G401 (cell line): ENCODE measurements at regions not wholly inside any gene's neighbourhood (a gene's known extent, or its start where the extent isn't known, plus 50 kb on each side); places are given as distances from the start of the nearest gene placed in this dataset.
"Not testable (repeated sequence)": the region's sequence is repeated elsewhere in the genome, so short reads cannot be mapped to it uniquely, and the experiment has no call there.

Experiments used
- DNase-seq: peaks from one replicate; pipeline ENCODE4 v3.0.0-alpha.2; 2015; ENCODE audit warnings: low spot score
- in situ Hi-C: cut with HindIII; loops from 2 replicates; pipeline ENCODE4 v1.10.0; 2016; ENCODE audit warnings: low sequenced_read_pairs, mixed read lengths

DNA sequence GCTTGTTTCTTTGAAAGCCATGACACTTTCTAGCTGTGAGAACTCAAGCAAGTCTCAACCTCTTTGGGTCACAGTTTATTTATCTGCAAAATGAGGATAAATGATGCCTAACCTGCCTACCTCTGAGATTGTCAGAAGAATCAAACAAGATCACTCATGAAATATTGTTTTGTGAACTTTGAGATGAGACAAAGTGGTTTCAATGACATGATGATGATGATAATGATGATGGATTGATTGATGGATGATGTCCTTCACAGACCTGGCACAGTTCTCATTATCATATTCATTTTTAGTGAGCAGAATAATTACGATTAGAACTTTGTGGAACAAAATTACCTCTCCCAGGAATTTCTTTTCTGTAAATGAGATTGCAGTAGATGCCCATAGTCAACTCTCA is 129.2 kb downstream of the HHIPL2 start:
- in situ Hi-C loops: no loop called here

DNA sequence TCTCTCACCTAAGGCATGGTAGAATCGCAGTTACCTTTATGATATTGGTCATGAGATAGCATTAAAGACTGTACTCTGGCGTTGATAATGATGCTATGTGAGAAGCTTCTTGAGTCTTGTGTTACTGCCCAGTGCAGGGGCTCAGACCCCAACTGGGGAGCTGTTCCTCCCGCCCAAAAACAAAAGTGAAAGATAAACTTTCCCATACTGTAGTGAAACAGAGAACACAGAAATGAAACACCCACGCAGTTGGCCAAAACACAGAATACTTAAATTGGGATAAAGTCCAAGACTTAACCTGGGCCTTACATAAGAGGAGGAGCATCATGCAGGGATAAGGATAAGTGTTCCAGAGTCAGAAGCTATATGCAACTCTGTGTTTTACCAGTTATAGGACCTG is 130.6 kb downstream of the HHIPL2 start:
- no peak for DNase-seq
- in situ Hi-C loops: no loop called here

More for the DNA sequence above, 129.2 kb downstream of the HHIPL2 start:
- no peak for DNase-seq

DNA sequence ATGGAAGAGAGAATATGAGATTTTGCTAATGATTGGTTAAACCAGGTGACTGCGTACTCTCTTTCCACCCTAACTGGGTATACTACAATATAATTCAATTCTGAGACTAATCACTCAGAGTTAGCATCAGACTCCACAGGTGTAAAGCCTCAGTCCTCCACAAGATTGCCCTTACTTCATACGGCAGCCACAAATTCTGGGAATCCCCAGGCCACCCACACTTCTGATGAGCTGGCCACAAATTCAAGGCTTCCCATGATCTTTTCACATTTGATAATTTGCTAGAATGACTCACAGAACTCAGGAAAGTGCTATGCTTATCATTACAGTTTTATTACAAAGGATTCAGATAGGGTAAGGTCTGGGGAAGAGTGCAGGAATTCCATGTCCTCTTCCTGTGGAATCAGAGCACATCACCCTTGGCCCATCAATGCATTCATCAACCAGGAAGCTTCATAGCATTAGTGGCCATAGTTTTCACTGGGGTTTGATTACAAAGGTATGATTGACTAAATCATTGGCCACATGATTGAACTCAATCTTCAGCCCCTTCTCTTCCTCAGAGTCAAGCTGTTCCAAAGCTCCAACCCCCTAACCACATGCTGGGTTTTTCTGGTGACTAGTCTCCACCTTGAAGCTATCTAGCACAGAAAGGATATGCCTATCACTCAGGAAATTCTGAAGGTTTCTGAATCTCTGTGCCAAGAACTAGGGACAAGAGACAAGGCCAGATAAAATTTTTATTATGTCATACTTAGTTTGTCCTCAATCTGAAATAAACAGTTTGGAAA is 131.7 kb downstream of the HHIPL2 start:
- in situ Hi-C loops: no loop called here
- no peak for DNase-seq

DNA sequence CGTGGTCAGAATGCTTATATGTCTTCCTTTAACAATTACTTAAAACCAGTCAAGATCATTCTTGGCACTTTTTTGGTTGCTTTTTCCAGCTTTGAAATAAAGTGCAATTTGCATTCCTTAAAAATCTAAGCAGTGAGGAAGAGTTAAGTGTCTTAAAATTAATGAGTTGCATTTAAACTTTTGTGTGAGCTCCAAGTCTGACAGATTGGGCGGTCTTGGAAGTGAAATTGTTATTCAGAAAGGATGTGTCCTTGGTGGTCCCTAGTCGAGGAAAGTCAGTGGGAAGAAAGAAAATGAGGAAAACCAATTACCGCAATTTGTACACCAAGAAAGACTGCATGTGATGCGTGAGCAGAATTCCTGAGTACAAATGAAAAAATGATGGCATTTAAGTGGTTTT is 132.5 kb downstream of the HHIPL2 start:
- in situ Hi-C loops: no loop called here

DNA sequence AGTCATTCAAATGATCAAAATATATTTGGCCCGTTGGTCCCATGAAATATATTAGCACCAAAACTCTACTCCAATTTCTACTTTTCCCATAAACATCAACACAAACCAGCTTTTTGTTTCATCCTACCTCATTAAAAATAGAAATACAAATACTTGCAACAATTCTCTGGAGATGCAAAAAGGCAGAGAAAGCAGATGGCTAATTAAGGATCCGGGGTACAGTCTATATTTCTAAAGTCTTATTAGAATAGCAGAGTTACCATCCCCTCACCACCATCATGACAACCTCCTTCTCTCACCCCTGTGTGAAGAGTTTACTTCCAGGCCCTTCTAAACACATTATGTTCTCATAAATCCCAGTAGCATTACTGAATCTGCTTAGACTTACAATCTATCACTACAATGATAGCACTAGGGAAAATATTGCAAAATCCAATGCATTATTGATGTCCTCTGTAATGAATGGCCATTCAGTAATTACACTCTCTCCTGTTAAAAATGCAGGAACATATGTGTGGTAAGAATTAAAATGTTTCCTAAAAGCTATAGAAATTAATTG is 133.8 kb downstream of the HHIPL2 start:
- no peak for DNase-seq
- in situ Hi-C loops: no loop called here

More for the DNA sequence above, 132.5 kb downstream of the HHIPL2 start:
- DNase-seq: no peak

DNA sequence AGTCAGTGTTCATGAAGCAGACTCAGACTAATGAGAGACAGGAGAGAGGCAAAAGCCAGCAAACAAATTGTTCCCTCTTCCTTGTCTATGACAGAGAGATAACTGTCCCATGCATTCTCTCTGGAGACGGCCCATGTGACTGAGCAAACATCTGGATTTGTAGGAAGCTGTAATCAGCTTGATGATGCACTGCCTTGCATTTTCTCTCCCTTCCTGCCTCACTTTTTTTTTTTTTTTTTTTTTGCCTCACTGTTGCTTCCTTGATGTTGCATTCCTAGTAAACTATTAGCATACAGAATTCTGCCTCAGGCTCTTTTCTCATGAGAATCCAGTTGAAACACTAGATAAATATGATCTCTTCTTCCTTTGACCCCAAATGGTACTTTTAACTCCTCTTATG is 134.5 kb downstream of the HHIPL2 start:
- in situ Hi-C loops: no loop called here
- no peak for DNase-seq

DNA sequence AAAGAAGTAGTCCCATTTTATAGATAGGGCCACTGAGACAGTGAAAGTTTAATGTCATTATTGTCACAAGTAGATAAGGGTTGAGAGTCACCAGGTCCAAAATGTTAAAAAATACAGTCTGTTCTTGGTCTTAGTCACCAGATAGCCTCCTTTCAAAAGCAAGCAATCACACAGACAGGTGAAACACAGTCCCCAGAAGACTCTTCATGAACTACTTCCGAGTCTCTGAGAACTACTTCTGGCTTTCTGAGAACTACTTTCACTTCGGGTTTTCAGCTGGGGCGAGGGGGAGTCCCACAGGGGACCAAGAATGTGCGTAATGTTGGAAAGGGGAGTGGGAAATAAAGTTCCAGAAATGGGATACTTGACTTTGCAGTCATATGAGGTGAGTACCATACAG is 143.2 kb downstream of the HHIPL2 start:
- no peak for DNase-seq
- in situ Hi-C loops: no loop called here

DNA sequence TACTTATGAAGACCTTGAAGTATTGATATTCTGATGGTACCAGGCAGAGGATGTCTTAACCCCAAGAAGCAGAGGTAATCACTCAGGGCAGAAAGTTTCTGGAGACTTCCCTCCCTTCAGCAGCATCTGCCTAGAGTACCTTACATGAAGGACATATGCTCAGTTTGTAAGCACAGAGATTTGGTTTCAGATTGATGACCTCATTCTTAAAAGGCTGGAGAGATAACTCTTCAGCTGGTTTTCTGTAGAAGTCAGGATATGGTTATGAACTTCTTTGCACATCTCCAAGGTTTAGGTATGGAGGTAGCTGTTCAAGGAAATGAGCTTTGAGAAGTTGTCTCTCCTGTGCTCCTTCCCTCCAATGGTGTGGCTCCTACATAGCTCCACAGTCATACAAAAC is 148.7 kb downstream of the HHIPL2 start:
- in situ Hi-C loops: no loop called here
- DNase-seq: no peak

DNA sequence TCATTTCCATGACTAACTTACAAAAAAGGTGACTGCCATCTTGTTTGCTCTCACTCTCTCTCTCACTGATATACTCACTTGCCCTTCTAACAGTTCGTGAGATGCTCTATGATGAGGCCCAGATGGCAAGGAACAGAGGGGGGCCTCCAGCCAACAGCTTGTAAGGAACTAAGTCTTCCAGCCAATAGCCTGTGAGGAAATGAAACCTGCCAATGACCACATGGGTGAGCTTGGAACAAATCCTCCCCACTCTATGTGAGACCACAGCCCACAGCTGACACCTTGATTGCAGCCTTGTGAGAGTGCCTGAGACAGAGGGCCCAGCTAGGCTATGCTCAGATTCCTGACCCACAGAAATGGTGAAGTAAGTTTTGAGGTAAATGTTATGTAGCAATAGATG is 153.7 kb downstream of the HHIPL2 start:
- in situ Hi-C loops: no loop called here
- peak; percentile 59 for DNase-seq

DNA sequence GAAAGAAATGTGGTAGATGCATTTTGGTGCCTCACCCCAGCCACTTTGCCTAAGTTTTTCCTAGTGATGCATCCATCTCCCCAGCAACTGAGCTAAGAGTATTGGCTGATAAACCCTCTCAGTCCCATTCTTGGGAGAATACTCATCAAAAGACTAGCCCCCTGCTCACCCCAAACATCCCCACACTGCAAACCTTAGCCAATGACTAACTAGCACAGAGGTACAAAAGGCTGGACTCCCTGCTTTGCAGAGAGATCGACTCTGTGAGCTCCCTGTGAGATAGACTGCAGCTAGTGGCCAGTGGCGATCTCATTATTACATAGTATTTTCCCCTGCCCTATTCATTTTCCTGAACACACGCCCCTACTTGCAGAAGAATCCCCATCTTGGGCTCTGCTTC is 155.3 kb downstream of the HHIPL2 start:
- DNase-seq: no peak
- in situ Hi-C loops: no loop called here

DNA sequence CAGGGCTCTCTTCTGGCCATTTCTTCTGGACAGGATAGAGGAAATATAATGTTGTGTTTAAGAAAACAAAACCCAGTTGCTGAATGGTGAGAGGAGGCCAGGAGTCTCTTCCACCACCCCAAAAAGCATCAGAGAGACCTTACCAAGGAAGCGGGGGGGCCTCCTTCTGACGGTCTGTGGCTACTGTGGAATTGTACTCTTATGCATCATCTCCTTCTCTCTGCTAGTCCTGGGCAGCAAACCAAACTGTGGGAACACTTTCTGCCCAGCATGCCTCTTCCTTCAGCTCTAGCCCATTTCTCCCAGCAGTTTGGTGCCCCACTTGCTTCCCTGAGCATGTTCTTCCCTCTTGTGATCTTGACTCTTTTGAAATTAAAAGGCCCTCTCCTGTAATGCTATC is 157.7 kb downstream of the HHIPL2 start:
- DNase-seq: no peak
- in situ Hi-C loops: no loop called here

DNA sequence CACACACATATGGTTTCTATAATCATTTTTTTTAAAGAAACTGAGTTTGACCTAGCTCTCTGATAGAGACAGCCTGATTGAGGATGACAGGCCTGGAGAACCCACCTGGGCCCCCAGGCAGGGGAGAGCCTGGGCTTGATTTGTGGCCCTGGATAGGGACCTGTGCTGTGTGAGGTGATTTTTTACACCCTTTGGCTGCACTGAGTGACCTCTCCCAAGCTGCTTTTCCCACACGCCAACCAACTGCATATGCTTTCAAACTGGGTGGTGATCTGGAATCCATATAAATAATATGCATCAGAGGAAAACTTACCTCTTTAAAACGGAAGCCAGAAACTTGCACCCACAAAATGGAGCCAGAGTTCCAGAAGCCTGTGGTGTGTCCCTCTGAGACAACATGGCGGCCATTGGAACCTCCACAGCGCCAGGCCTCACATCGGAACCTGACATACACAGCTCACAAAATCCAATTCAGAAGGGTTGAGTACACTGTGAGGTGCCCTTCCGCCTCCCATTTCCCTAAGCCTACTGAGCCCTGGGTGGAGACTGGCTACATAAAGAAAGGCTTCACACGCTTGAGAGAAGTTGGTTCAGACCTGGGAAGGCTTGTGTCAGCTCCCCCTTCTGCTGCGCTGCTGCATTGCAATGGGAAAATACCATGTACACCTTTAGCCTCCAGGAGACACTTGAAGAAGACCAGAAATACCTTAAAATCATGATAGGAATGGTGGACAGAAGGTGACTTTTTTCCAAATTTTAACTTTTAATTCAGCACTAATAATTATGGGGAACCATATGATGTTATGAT is 160.7 kb downstream of the HHIPL2 start:
- DNase-seq: no peak
- in situ Hi-C loops: no loop called here

DNA sequence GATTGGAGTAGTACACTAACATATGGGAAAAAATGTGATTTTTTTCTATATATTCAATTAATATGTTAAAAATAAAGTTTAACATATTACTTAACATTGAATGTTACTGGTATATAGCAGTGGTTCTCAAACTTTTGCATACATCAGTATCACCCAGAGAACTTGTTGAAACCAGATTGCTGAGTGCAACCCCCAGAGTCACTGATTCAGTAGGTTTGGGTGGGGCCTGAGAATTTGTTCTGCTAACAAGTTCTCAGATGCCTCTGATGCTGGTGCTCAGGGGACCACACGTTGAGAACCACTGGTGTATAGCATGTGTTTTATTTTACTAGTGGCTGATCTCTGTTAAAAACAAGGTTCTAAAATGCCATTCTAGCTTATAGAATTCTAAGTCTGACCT is 161.9 kb downstream of the HHIPL2 start:
- no peak for DNase-seq
- in situ Hi-C loops: no loop called here

DNA sequence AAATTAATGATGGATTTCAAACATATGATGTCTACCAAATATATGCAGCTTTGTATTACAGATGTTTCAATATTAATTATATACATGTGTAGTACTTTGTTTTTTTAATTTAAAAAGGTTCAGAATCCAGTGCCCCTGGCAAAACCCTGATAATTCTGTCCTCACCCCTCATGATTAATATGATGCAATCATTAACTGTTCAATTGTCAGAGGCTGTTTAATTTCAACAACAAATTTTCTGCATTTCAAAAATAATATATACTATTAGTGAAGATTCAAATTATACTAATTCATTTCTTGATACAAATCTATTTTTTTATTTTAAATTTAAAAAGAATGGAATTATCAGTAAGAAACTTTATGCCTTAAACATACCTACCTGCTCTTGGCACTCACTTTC is 162.6 kb downstream of the HHIPL2 start:
- no peak for DNase-seq
- in situ Hi-C loops: no loop called here

DNA sequence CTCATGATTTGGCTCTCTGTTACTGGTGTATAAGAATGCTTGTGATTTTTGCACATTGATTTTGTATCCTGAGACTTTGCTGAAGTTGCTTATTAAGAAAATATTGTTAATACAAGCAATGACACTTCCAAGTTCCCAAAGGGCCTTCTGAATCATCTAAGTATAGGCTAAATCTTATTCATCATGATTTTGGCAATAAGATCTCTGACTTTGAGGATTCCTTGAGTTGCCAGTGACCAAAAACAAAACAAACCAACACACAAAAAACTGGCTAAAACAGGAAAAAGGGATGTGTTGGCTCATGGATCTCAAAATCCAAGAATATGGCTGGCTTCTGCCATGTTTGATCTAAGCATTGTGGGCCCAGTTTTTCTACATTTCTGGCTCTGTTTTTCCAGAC is 163.4 kb downstream of the HHIPL2 start:
- DNase-seq: no peak
- in situ Hi-C loops: no loop called here

DNA sequence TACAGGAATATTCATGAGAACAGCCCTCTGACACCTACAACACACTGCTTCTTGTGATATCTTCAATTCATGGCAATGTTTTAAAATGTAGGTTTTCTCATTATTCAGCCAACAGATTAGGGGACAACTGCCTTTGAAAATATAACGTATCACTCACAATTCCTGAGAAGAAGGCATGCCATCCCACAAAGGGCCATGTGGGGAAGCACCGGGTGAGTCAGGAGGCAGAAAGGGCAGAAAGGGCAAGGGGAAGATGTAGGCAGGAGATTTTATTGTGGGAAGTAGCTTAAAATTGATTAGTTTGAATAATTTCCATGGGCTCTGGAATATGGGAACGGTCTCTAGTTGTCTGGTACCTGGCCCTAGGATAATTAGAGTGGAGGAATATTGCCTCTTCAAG is 165.7 kb downstream of the HHIPL2 start:
- in situ Hi-C loops: no loop called here
- DNase-seq: no peak

DNA sequence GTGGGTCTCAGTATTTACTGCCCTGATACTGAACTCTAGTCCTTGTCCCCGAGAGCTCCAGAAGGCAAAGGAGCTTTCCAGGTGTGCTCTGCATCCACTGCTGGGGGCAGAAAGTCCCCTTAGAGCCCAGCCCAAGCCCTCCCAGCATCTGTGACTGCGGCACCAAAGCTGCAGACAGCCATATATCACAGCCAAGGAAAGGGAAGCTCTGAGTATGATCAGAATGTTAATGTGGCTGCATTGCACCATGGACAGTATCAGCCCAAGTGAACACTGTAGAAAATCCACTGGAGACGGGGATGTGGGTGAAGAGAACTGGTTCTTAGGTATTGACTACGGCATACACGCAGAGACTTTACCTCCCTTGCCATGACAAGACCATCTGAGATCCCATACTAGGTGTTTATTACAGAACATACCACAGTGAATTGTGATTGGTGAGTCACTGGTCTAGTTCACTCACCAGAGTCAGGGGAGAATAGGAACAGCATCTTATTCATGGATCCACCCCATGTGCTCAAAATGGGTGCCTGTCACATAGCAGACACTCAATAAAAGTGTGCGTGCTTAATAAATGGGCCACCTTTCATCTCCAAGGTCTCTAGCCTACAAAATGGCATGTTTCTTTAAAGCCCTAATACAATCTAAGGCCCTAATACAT is 170.3 kb downstream of the HHIPL2 start:
- no peak for DNase-seq
- in situ Hi-C loops: no loop called here

DNA sequence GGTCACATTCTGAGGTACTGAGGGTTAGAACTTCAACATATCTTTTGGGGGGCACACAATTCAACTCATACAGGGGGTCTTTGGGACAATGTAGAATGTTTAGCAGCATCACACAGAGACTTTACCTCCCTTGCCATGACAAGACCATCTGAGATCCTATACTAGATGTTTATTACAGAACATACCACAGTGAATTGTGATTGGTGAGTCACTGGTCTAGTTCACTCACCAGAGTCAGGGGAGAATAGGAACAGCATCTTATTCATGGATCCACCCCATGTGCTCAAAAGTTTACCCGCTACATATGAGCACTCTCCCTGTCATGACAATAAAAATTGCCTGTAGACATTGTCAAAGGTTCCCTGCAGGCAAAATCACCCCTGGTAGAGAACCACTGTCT is 171.1 kb downstream of the HHIPL2 start:
- in situ Hi-C loops, DNase-seq: not testable (repeated sequence)

DNA sequence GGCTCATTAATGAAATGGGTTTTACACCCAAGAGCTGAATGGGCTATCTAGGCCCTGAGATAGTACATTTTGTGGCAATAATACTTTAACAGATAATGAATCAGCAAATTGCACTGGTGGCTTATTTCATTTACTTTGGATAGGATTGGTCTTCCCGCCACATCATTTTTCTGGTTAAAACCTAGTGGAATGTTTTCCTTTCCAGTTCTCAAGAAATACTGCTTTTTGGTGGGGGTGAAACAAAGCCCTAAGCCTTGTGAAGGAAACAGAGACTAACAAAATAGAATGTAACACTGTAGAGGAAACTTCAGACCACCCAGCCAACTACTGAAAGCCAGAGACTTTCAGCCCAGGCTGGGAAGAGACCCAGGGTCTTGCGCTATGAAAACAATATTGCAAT is 172.2 kb downstream of the HHIPL2 start:
- in situ Hi-C loops: no loop called here
- no peak for DNase-seq
